SU-DHL-6 (cell line): ENCODE measurements at regions not wholly inside any gene's neighbourhood (a gene's known extent, or its start where the extent isn't known, plus 50 kb on each side); places are given as distances from the start of the nearest gene placed in this dataset.

ENCODE experiments used
- H2AFZ ChIP-seq: fragments of 200-600 bp; sonication (generic); 2 replicates; pipeline ENCODE4 v1.6.1; 2014; ENCODE audit warnings: low read depth, mild to moderate bottlenecking, moderate library complexity, mixed read lengths, antibody characterized with exemption, low read length; ENCODE audit not compliant: severe bottlenecking
- H3F3A ChIP-seq: fragments of 200-600 bp; shearing (Covaris generic); 2 replicates; pipeline ENCODE4 v1.6.0; 2016; ENCODE audit warnings: antibody characterized with exemption, mild to moderate bottlenecking; ENCODE audit not compliant: insufficient read depth
- H3K27ac ChIP-seq: fragments of 200-600 bp; sonication (generic); 2 replicates; pipeline ENCODE4 v1.5.1; 2016; ENCODE audit warnings: low read depth, mild to moderate bottlenecking, low read length, moderate library complexity, mixed read lengths
- H3K27me3 ChIP-seq: fragments of 200-600 bp; sonication (generic), shearing (Covaris generic); 2 replicates; pipeline ENCODE4 v1.6.0; 2014; ENCODE audit warnings: mild to moderate bottlenecking, low read length
- H3K36me3 ChIP-seq: fragments of 200-600 bp; sonication (generic); 2 replicates; pipeline ENCODE4 v1.6.1; 2014; ENCODE audit warnings: mild to moderate bottlenecking, low read length, mixed read lengths
- H3K4me2 ChIP-seq: fragments of 300-600, 200-600 bp; shearing (Covaris generic), sonication (generic); 2 replicates; pipeline ENCODE4 v1.6.0; 2014; ENCODE audit warnings: low read length, low read depth, mild to moderate bottlenecking; ENCODE audit not compliant: poor library complexity, severe bottlenecking
- H3K4me3 ChIP-seq: fragments of 200-600 bp; sonication (generic); 2 replicates; pipeline ENCODE4 v1.5.1; 2014; ENCODE audit warnings: antibody characterized with exemption, low read length, mild to moderate bottlenecking, mixed read lengths; ENCODE audit not compliant: insufficient read depth, poor library complexity, severe bottlenecking
- H3K79me2 ChIP-seq: fragments of 200-600 bp; sonication (generic); 2 replicates; pipeline ENCODE4 v1.6.1; 2014; ENCODE audit warnings: mild to moderate bottlenecking, low read length, moderate library complexity; ENCODE audit not compliant: insufficient read depth
- H3K9ac ChIP-seq: fragments of 200-600 bp; sonication (generic); 2 replicates; pipeline ENCODE4 v1.7.0; 2014; ENCODE audit warnings: mild to moderate bottlenecking, low read length
- H3K9me2 ChIP-seq: fragments of 200-600 bp; sonication (generic); replicated peaks from 2 replicates; pipeline ENCODE4 v1.6.1; 2014; ENCODE audit warnings: low read length; ENCODE audit not compliant: insufficient read depth
- H3K9me3 ChIP-seq: fragments of 200-600 bp; sonication (generic); 2 replicates; pipeline ENCODE4 v1.6.1; 2014; ENCODE audit warnings: low read length, mixed read lengths; ENCODE audit not compliant: insufficient read depth
- H4K20me1 ChIP-seq: fragments of 200-600 bp; sonication (generic); 2 replicates; pipeline ENCODE4 v1.6.1; 2014; ENCODE audit warnings: low read depth, mild to moderate bottlenecking, antibody characterized with exemption, low read length, moderate library complexity, mixed read lengths
- EZH2phosphoT487 ChIP-seq: fragments of 200-600 bp; sonication (generic), shearing (Covaris generic); conservative IDR thresholded peaks from 2 replicates; pipeline ENCODE4 v1.6.1; 2018; ENCODE audit warnings: mild to moderate bottlenecking, antibody characterized with exemption, low read length, moderate library complexity, mixed read lengths
- TF ChIP-seq, protein P1 (sequence below): fragments of 200-600 bp; sonication (generic); IDR thresholded peaks from one replicate; pipeline ENCODE4 v1.5.1; 2017; ENCODE audit warnings: antibody characterized with exemption, mild to moderate bottlenecking, low read length, moderate library complexity; ENCODE audit not compliant: insufficient read depth, poor library complexity, severe bottlenecking

DNA sequence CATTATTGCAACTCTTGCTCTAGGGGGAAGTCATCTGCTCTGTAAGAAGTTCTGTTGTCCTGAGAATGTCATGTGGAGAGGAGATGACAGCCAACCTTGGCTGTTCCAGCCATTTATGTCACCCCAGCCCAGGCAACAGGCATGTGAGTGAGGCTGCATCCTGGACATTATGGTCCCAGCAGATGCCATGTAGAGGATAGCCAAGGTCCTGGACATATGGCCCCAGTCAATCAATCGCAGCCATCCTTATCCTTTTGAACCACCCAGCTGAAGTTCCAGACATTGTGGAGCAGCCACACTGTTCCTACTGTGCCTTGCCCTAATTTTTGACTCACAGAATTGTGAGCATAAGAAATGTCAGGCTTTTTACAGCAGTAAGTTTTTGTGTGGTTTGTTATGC lies 84.9 kb downstream of the AVPR1A start:
- Histone ChIP-seq H3K4me2 (no peak overlapping the region), H4K20me1 (no peaks in the 10 kb centered on the region), H3K27me3 (no peaks in the 10 kb centered on the region), H3K9me3 (no peaks in the 10 kb centered on the region), H3K79me2 (no peaks in the 10 kb centered on the region), H3K9ac (no peak overlapping the region), H2AFZ (no peak overlapping the region), H3K4me3 (no peak overlapping the region), H3K9me2 (no peaks in the 10 kb centered on the region), H3K27ac (no peak overlapping the region), H3K36me3 (no peaks in the 10 kb centered on the region), H3F3A (no peaks in the 10 kb centered on the region)
- TF ChIP-seq, protein P1, sequence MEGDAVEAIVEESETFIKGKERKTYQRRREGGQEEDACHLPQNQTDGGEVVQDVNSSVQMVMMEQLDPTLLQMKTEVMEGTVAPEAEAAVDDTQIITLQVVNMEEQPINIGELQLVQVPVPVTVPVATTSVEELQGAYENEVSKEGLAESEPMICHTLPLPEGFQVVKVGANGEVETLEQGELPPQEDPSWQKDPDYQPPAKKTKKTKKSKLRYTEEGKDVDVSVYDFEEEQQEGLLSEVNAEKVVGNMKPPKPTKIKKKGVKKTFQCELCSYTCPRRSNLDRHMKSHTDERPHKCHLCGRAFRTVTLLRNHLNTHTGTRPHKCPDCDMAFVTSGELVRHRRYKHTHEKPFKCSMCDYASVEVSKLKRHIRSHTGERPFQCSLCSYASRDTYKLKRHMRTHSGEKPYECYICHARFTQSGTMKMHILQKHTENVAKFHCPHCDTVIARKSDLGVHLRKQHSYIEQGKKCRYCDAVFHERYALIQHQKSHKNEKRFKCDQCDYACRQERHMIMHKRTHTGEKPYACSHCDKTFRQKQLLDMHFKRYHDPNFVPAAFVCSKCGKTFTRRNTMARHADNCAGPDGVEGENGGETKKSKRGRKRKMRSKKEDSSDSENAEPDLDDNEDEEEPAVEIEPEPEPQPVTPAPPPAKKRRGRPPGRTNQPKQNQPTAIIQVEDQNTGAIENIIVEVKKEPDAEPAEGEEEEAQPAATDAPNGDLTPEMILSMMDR: no peak
- no peak for TF ChIP-seq EZH2phosphoT487

DNA sequence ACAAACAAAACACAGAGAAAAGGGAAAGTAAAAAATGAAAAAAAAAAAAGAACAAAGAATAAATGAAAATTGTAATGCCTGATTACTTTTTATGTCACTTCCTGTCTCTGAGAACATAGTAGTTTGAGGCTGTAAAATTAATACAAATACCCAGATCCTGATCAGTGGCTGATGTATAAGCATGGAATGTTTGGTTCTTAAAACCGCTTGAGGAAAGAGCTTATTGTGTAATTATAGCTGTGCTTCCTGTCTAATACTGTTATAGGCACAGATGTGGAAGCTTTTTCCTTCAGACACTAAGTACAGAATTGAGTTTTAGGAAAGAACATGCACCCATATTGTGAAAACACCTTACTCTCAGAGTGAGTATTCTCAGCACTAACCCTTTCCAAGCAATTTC lies 86.9 kb downstream of the AVPR1A start:
- H4K20me1 ChIP-seq: no peaks in the 10 kb centered on the region
- no peaks in the 10 kb centered on the region for H3F3A ChIP-seq
- H2AFZ ChIP-seq: no peak overlapping the region
- H3K4me2 ChIP-seq: no peak overlapping the region
- H3K27me3 ChIP-seq: no peaks in the 10 kb centered on the region
- TF ChIP-seq, protein P1: no peak
- H3K9me2 ChIP-seq: no peaks in the 10 kb centered on the region
- no peak overlapping the region for H3K9ac ChIP-seq
- no peaks in the 10 kb centered on the region for H3K79me2 ChIP-seq
- H3K36me3 ChIP-seq: no peaks in the 10 kb centered on the region
- H3K4me3 ChIP-seq: no peak overlapping the region
- no peaks in the 10 kb centered on the region for H3K9me3 ChIP-seq
- no peak overlapping the region for H3K27ac ChIP-seq

DNA sequence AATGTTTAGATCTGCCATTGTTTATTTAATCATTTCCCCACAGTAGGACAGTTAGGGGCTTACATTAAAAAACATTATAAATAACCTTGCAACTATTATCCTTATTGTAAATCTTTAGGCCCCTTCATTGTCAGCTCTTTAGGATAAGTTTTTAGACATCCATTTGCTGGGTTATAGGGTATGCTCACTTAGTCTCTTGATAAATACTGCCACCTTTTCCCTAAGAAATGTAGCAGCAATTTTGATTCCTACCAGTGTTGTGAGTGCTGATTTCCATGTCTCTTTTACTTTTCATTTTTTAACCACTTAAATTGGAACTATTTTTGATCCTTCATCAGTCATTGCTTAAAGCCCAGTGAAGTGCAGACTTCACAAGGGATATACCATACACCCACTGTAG lies 94.4 kb downstream of the AVPR1A start:
- Histone ChIP-seq H3K9me3 (no peaks in the 10 kb centered on the region), H3K27ac (no peak overlapping the region), H3K36me3 (no peaks in the 10 kb centered on the region), H3K9me2 (no peaks in the 10 kb centered on the region), H3K27me3 (no peaks in the 10 kb centered on the region), H3K79me2 (no peaks in the 10 kb centered on the region), H3F3A (no peaks in the 10 kb centered on the region), H3K9ac (no peak overlapping the region), H3K4me2 (no peak overlapping the region), H3K4me3 (no peak overlapping the region), H2AFZ (no peak overlapping the region), H4K20me1 (no peaks in the 10 kb centered on the region)
- no peak for TF ChIP-seq EZH2phosphoT487

- Histone ChIP-seq H3K4me3 (no peak overlapping the region), H3K27ac (no peak overlapping the region), H2AFZ (no peak overlapping the region), H3K79me2 (no peaks in the 10 kb centered on the region), H3K36me3 (no peaks in the 10 kb centered on the region), H3F3A (no peaks in the 10 kb centered on the region), H3K4me2 (no peak overlapping the region), H3K9ac (no peak overlapping the region), H3K9me2 (no peaks in the 10 kb centered on the region), H4K20me1 (no peaks in the 10 kb centered on the region), H3K9me3 (no peaks in the 10 kb centered on the region), H3K27me3 (no peaks in the 10 kb centered on the region)
- TF ChIP-seq, protein P1: no peak
- TF ChIP-seq EZH2phosphoT487: no peak
Observed at GRCh38 chr12:63052696-63053095, 98.3 kb downstream of the AVPR1A start.
